A673 (cell line): ENCODE measurements at regions not wholly inside any gene's neighbourhood (a gene's known extent, or its start where the extent isn't known, plus 50 kb on each side); places are given as distances from the start of the nearest gene placed in this dataset.

Experiments
- CTCF ChIP-seq: fragments of 300-800, 200-600 bp; sonication (generic); conservative IDR thresholded peaks from 2 replicates; pipeline ENCODE4 v1.5.1; 2017; ENCODE audit warnings: low read depth, mild to moderate bottlenecking, antibody characterized with exemption, low read length, moderate library complexity, mixed read lengths
- EZH2 ChIP-seq: fragments of 200-600 bp; sonication (generic); IDR thresholded peaks from 2 replicates; pipeline ENCODE4 v1.6.1; 2017; ENCODE audit warnings: borderline replicate concordance, low read depth, mild to moderate bottlenecking, mixed read lengths, antibody characterized with exemption, low read length; ENCODE audit not compliant: poor library complexity, severe bottlenecking

- TF ChIP-seq CTCF (no peak), EZH2 (no peak)
Observed at GRCh38 chr16:66070140-66070917, 296.2 kb upstream of the CDH5 start.
